MM.1S (cell line): ENCODE measurements at regions not wholly inside any gene's neighbourhood (a gene's known extent, or its start where the extent isn't known, plus 50 kb on each side); places are given as distances from the start of the nearest gene placed in this dataset.

Experiments used
- EZH2 ChIP-seq: fragments of 300-600 bp; sonication (generic); optimal IDR thresholded peaks from 2 replicates; pipeline ENCODE3; 2017; ENCODE audit warnings: low read depth, mild to moderate bottlenecking, antibody characterized with exemption, low read length, mixed read lengths
- EZH2phosphoT487 ChIP-seq: fragments of 300-600 bp; sonication (generic); IDR thresholded peaks from 2 replicates; pipeline ENCODE4 v1.6.1; 2018; ENCODE audit warnings: antibody characterized with exemption, low read length
- TF ChIP-seq, protein P1 (sequence below): fragments of 300-600 bp; sonication (generic); IDR thresholded peaks from 2 replicates; pipeline ENCODE4 v1.5.1; 2016; ENCODE audit warnings: antibody characterized with exemption, low read length, mixed read lengths

DNA sequence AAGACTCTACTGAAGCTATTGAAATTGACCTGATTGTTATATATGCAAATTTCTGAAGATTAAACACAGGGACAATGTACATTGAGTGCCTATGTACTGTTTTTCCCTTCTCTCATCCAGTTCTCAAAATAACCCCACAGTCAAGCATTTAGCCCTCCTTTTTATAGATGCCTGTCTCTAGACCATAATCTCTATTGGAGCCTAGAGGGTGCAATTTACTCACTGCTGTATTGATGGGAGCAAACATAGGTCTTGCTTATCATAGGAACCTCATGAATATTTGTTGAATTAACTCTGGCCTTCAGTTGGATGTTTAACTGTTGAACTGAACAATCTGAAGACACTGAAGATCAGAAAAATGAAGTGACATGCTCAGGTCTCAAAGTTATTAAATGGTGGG, 183.0 kb downstream of the RFC3 start:
- TF ChIP-seq, protein P1, sequence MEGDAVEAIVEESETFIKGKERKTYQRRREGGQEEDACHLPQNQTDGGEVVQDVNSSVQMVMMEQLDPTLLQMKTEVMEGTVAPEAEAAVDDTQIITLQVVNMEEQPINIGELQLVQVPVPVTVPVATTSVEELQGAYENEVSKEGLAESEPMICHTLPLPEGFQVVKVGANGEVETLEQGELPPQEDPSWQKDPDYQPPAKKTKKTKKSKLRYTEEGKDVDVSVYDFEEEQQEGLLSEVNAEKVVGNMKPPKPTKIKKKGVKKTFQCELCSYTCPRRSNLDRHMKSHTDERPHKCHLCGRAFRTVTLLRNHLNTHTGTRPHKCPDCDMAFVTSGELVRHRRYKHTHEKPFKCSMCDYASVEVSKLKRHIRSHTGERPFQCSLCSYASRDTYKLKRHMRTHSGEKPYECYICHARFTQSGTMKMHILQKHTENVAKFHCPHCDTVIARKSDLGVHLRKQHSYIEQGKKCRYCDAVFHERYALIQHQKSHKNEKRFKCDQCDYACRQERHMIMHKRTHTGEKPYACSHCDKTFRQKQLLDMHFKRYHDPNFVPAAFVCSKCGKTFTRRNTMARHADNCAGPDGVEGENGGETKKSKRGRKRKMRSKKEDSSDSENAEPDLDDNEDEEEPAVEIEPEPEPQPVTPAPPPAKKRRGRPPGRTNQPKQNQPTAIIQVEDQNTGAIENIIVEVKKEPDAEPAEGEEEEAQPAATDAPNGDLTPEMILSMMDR: no peak
- TF ChIP-seq EZH2phosphoT487: no peak
- TF ChIP-seq EZH2: no peak
